ENCODE measurements at regions not wholly inside any gene's neighbourhood (a gene's known extent, or its start where the extent isn't known, plus 50 kb on each side); places are given as distances from the start of the nearest gene placed in this dataset.

DNA sequence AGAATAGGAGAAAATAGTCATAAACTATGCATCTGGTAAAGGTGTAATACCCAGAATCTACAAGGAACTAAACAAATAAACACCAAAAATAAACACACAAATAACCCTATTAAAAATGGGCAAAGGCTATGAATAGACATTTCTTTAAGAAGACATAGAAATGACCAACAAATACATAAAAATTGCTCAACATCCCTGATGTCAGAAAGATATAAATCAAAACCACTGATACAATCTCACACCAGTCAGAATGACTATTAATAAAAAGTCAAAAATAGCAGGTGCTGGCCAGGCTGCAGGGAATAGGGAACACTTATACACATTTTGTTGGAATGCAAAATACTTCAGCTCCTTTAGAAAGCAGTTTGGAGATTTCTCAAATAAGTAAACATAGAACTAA, 352.1 kb upstream of the SLITRK1 start:
- TF ChIP-seq, protein P1, sequence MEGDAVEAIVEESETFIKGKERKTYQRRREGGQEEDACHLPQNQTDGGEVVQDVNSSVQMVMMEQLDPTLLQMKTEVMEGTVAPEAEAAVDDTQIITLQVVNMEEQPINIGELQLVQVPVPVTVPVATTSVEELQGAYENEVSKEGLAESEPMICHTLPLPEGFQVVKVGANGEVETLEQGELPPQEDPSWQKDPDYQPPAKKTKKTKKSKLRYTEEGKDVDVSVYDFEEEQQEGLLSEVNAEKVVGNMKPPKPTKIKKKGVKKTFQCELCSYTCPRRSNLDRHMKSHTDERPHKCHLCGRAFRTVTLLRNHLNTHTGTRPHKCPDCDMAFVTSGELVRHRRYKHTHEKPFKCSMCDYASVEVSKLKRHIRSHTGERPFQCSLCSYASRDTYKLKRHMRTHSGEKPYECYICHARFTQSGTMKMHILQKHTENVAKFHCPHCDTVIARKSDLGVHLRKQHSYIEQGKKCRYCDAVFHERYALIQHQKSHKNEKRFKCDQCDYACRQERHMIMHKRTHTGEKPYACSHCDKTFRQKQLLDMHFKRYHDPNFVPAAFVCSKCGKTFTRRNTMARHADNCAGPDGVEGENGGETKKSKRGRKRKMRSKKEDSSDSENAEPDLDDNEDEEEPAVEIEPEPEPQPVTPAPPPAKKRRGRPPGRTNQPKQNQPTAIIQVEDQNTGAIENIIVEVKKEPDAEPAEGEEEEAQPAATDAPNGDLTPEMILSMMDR (IDR thresholded peaks at IDR 0.05), result no peak
- TF ChIP-seq, protein P2, sequence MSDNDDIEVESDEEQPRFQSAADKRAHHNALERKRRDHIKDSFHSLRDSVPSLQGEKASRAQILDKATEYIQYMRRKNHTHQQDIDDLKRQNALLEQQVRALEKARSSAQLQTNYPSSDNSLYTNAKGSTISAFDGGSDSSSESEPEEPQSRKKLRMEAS (CRISPR knock-in tag; IDR thresholded peaks at IDR 0.05), result no peak
